Neuronal stem cell (in vitro differentiated cells): ENCODE measurements at regions not wholly inside any gene's neighbourhood (a gene's known extent, or its start where the extent isn't known, plus 50 kb on each side); places are given as distances from the start of the nearest gene placed in this dataset.
"Not testable (repeated sequence)": the region's sequence is repeated elsewhere in the genome, so short reads cannot be mapped to it uniquely, and the experiment has no call there.

ENCODE experiments used
- DNase-seq: peaks from one replicate; pipeline ENCODE4 v3.0.0-alpha.2; 2013; ENCODE audit warnings: low spot score
- H2AFZ ChIP-seq: one replicate; pipeline ENCODE4 v1.6.1; 2013; ENCODE audit warnings: mild to moderate bottlenecking, low read length, inconsistent platforms
- H2AK5ac ChIP-seq: 2 replicates; pipeline ENCODE4 v1.6.1; 2013; ENCODE audit warnings: low read depth, mild to moderate bottlenecking, inconsistent platforms, low read length, moderate library complexity, mixed read lengths
- H2BK120ac ChIP-seq: 2 replicates; pipeline ENCODE4 v1.6.1; 2013; ENCODE audit warnings: low read depth, mild to moderate bottlenecking, inconsistent platforms, low read length, moderate library complexity, mixed read lengths
- H2BK12ac ChIP-seq: one replicate; pipeline ENCODE4 v1.6.1; 2013; ENCODE audit warnings: low read length, inconsistent platforms
- H2BK15ac ChIP-seq: 2 replicates; pipeline ENCODE4 v1.6.1; 2013; ENCODE audit warnings: mild to moderate bottlenecking, low read length, inconsistent platforms, mixed read lengths
- H2BK5ac ChIP-seq: one replicate; pipeline ENCODE4 v1.6.1; 2013; ENCODE audit warnings: inconsistent platforms, mild to moderate bottlenecking, low read length, moderate library complexity
- H3K14ac ChIP-seq: one replicate; pipeline ENCODE4 v1.6.1; 2013; ENCODE audit warnings: low read length, inconsistent platforms
- H3K18ac ChIP-seq: 2 replicates; pipeline ENCODE4 v1.6.1; 2013; ENCODE audit warnings: low read length, inconsistent platforms
- H3K23ac ChIP-seq: 2 replicates; pipeline ENCODE4 v1.6.1; 2013; ENCODE audit warnings: low read depth, mild to moderate bottlenecking, mixed read lengths, low read length, inconsistent platforms; ENCODE audit not compliant: poor library complexity
- H3K27ac ChIP-seq: replicated peaks from 3 replicates; pipeline ENCODE4 v1.5.1; 2013; ENCODE audit warnings: low read length, inconsistent platforms
- H3K27me3 ChIP-seq, 3 experiments: 2 replicates each; pipeline ENCODE4 v1.6.1; 2013; ENCODE audit warnings: low read length in 3 of 3, mild to moderate bottlenecking in 2 of 3, inconsistent platforms in 1 of 3, low read depth in 1 of 3, mixed read lengths in 1 of 3, moderate library complexity in 1 of 3; ENCODE audit not compliant: control insufficient read depth in 3 of 3, insufficient read depth in 3 of 3
- H3K36me3 ChIP-seq, 2 donors: replicated peaks in 1 of 2; 2 replicates each; pipeline ENCODE4 v1.6.1; 2013; ENCODE audit warnings: low read length in 2 of 2; ENCODE audit not compliant: control insufficient read depth in 2 of 2, insufficient read depth in 2 of 2
- H3K4ac ChIP-seq: 2 replicates; pipeline ENCODE4 v1.6.1; 2013; ENCODE audit warnings: inconsistent platforms, mild to moderate bottlenecking, low read length, moderate library complexity
- H3K4me1 ChIP-seq, 2 donors: 1 replicate in 1 of 2; 2 replicates in 1 of 2; pipeline ENCODE4 v1.6.1; 2013; ENCODE audit warnings: low read length in 2 of 2, low read depth in 1 of 2; ENCODE audit not compliant: control insufficient read depth in 2 of 2, insufficient read depth in 1 of 2
- H3K4me2 ChIP-seq: one replicate; pipeline ENCODE4 v1.6.1; 2013; ENCODE audit warnings: mild to moderate bottlenecking, low read length, inconsistent platforms; ENCODE audit not compliant: insufficient read depth, poor library complexity, severe bottlenecking
- H3K4me3 ChIP-seq, 2 donors: 2 replicates each; pipeline ENCODE4 v1.5.1; 2013; ENCODE audit warnings: low read length in 2 of 2, mild to moderate bottlenecking in 2 of 2, inconsistent platforms in 1 of 2, moderate library complexity in 1 of 2
- H3K79me1 ChIP-seq: one replicate; pipeline ENCODE4 v1.6.1; 2013; ENCODE audit warnings: low read depth, mild to moderate bottlenecking, inconsistent platforms, low read length, moderate library complexity
- H3K9ac ChIP-seq: one replicate; pipeline ENCODE4 v1.6.1; 2013; ENCODE audit warnings: mild to moderate bottlenecking, low read depth, low read length, inconsistent platforms; ENCODE audit not compliant: poor library complexity
- H3K9me3 ChIP-seq, 2 donors: replicated peaks in 1 of 2; 2 replicates each; pipeline versions ENCODE3 to v1.6.1; 2013; ENCODE audit warnings: low read length in 2 of 2, mild to moderate bottlenecking in 2 of 2, inconsistent platforms in 1 of 2, low read depth in 1 of 2, mixed read lengths in 1 of 2, moderate library complexity in 1 of 2; ENCODE audit not compliant: control insufficient read depth in 2 of 2, insufficient read depth in 1 of 2
- H4K8ac ChIP-seq: one replicate; pipeline ENCODE4 v1.6.1; 2013; ENCODE audit warnings: low read depth, mild to moderate bottlenecking, inconsistent platforms, low read length, moderate library complexity
- H4K91ac ChIP-seq: one replicate; pipeline ENCODE4 v1.6.1; 2013; ENCODE audit warnings: low read length, low read depth, mild to moderate bottlenecking, inconsistent platforms; ENCODE audit not compliant: poor library complexity
- WGBS, 2 donors: extraction: QIAGEN DNeasy Blood & Tissue Kit; methylation state at CpG; one replicate each; pipeline ENCODE4 v1.1.7; 2013; ENCODE audit warnings: missing lambda C conversion rate in 2 of 2, mixed read lengths in 1 of 2; ENCODE audit not compliant: insufficient read length in 2 of 2, insufficient replicate concordance in 1 of 2; ENCODE audit errors: extremely low coverage in 2 of 2; 5-methylcytosine and 5-hydroxymethylcytosine counted together

DNA sequence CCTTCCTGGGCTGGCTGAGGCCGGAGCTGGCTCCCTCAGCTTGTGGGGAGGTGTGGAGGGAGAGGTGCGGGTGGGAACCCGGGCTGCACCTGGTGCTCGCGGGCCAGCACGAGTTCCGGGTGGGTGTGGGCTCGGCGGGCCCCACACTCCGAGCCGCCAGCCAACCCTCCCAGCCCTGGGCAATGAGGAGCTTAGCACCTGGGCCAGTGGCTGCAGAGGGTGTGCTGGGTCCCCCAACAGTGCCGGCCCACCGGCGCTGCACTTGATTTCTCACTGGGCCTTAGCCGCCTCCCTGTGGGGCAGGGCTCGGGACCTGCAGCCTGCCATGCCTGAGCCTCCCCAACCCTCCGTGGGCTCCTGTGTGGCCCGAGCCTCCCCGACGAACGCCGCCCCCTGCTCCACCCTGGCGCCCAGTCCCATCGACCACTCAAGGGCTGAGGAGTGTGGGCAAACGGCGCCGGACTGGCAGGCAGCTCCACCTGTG is 182.7 kb upstream of the PAQR3 start:
- Histone ChIP-seq H3K9ac (no peak overlapping the region), H2BK120ac (no peak overlapping the region), H3K23ac (no peak overlapping the region), H2BK12ac (no peak overlapping the region), H3K18ac (no peak overlapping the region), H3K4me3 (no peak overlapping the region), H3K4me2 (no peak overlapping the region), H3K4ac (no peak overlapping the region), H3K79me1 (no peaks in the 10 kb centered on the region), H3K4me1 (no peaks in the 10 kb centered on the region), H3K9me3 (peaks cover 4 to 15% of the 10 kb centered on the region in 2 donors), H3K27me3 (no peaks in the 10 kb centered on the region), H4K8ac (no peak overlapping the region), H2BK5ac (no peak overlapping the region), H3K36me3 (no peaks in the 10 kb centered on the region), H2BK15ac (no peak overlapping the region), H4K91ac (no peak overlapping the region), H3K14ac (no peak overlapping the region), H2AK5ac (no peak overlapping the region), H3K27ac (no peak overlapping the region), H2AFZ (no peak overlapping the region)
- no peak for DNase-seq
- WGBS, 2 donors, result no CpG with 5 or more reads among the region's 27 CpGs

DNA sequence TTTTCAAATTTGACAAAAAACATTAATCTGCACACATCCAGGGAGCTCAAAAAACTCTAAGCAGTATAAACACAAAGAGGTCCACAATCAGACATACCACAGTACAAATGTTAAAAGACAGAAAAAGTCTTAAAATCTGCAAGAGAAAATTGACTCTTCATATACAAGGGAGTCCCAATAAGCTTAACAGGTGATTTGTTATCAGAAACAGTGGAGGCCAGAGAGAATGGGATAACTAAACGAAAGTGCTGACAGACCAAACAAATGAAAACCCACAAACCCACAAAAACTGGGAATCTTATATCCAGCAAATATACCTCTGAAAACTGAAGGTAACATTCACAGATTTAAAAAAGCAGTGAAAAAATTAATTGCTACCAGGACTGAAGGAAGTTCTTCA is 182.0 kb upstream of the PAQR3 start:
- Histone ChIP-seq H3K27ac (no peak overlapping the region), H4K8ac (no peak overlapping the region), H3K14ac (no peak overlapping the region), H2BK12ac (no peak overlapping the region), H3K9me3 (peaks cover 4 to 15% of the 10 kb centered on the region in 2 donors), H3K4ac (no peak overlapping the region), H3K9ac (no peak overlapping the region), H2AFZ (no peak overlapping the region), H3K27me3 (no peaks in the 10 kb centered on the region), H3K4me2 (no peak overlapping the region), H3K36me3 (no peaks in the 10 kb centered on the region), H2BK5ac (no peak overlapping the region), H4K91ac (no peak overlapping the region), H3K4me1 (no peaks in the 10 kb centered on the region), H3K79me1 (no peaks in the 10 kb centered on the region), H2BK15ac (no peak overlapping the region), H2AK5ac (no peak overlapping the region), H2BK120ac (no peak overlapping the region), H3K4me3 (no peak overlapping the region), H3K23ac (no peak overlapping the region), H3K18ac (no peak overlapping the region)
- DNase-seq, result no peak
- WGBS, 2 donors, result no CpG with 5 or more reads among the region's 1 CpG

DNA sequence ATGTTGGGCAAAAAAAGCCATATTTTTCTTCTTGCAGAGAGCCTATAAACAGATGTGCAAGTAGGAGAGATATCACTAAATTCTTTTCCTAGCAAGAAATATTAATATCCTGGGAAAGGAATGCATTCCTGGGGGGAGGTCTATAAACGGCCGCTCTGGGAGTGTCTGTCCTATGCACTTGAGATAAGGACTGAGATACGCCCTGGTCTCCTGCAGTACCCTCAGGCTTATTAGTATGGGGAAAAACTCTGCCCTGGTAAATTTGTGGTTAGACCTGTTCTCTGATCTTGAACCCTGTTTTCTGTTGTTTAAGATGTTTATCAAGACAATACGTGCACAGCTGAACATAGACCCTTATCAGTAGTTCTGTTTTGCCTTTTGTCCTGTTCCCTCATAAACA is 177.8 kb upstream of the PAQR3 start:
- no CpG with 5 or more reads among the region's 4 CpGs for WGBS, 2 donors
- H3K9me3 ChIP-seq, result peaks cover 4 to 12% of the 10 kb centered on the region in 2 donors
- H3K4me1 ChIP-seq, result not testable (repeated sequence)

DNA sequence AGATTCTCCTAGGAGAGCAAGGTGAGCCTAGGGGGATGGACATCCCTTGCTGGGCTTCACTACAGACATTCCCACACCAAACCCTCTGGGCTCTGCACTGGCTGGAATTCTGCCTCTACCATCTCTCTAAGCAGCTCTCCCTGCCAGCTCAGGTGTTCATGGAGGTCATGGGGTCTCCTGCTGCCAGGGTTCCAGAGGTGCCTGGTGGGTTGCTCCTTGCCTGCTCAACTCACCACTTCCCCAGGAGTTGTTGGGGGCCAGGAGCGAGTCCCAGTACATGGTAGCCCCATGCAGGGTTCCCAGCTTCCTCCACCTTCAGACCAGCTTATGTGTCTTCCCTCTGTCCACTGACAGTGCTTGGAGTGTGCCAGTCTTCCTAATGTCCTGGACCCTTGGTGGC is 167.8 kb upstream of the PAQR3 start:
- peaks cover 0 to 8% of the 10 kb centered on the region in 2 donors for H3K4me1 ChIP-seq
- H4K91ac ChIP-seq, result no peak overlapping the region
- no CpG with 5 or more reads among the region's 1 CpG for WGBS, 2 donors
- DNase-seq, result no peak
- H3K18ac ChIP-seq, result no peak overlapping the region
- no peak overlapping the region for H2AFZ ChIP-seq
- H3K14ac ChIP-seq, result no peak overlapping the region
- no peaks in the 10 kb centered on the region for H3K79me1 ChIP-seq
- no peak overlapping the region for H2BK120ac ChIP-seq
- no peak overlapping the region for H2BK12ac ChIP-seq
- peaks cover 0 to 8% of the 10 kb centered on the region in 2 donors for H3K9me3 ChIP-seq
- no peak overlapping the region for H3K9ac ChIP-seq
- H3K27me3 ChIP-seq, result no peaks in the 10 kb centered on the region
- no peak overlapping the region for H3K27ac ChIP-seq
- H4K8ac ChIP-seq, result no peak overlapping the region
- no peak overlapping the region for H3K4me3 ChIP-seq
- H3K36me3 ChIP-seq, result no peaks in the 10 kb centered on the region
- H3K4ac ChIP-seq, result no peak overlapping the region
- no peak overlapping the region for H3K4me2 ChIP-seq
- no peak overlapping the region for H2AK5ac ChIP-seq
- H3K23ac ChIP-seq, result no peak overlapping the region
- H2BK15ac ChIP-seq, result no peak overlapping the region
- H2BK5ac ChIP-seq, result no peak overlapping the region

More for the DNA sequence above, 177.8 kb upstream of the PAQR3 start:
- H3K4me2 ChIP-seq, H3K27ac ChIP-seq, H3K36me3 ChIP-seq, H3K4ac ChIP-seq, H2BK120ac ChIP-seq, H4K8ac ChIP-seq, H4K91ac ChIP-seq, H2BK12ac ChIP-seq, H2BK15ac ChIP-seq, H3K27me3 ChIP-seq, H2AK5ac ChIP-seq, H3K9ac ChIP-seq, H3K79me1 ChIP-seq, H3K23ac ChIP-seq, H3K14ac ChIP-seq, DNase-seq, H3K4me3 ChIP-seq, H3K18ac ChIP-seq, H2AFZ ChIP-seq, H2BK5ac ChIP-seq: not testable (repeated sequence)
